GM12878 (cell line): ENCODE measurements at regions not wholly inside any gene's neighbourhood (a gene's known extent, or its start where the extent isn't known, plus 50 kb on each side); places are given as distances from the start of the nearest gene placed in this dataset.

ENCODE experiments used
- EP300 ChIP-seq, 2 experiments: fragments of 150-350 bp in 1 of 2; IDR thresholded peaks; 2 replicates each; pipeline ENCODE4 v1.6.1; 2011 to 2012; ENCODE audit warnings: low read depth in 2 of 2, low read length in 2 of 2, borderline replicate concordance in 1 of 2, improper control_type of control experiment in 1 of 2, inconsistent platforms in 1 of 2; ENCODE audit not compliant: control insufficient read depth in 1 of 2
- MTA3 ChIP-seq: IDR thresholded peaks from 2 replicates; pipeline ENCODE4 v1.6.1; 2012; ENCODE audit warnings: low read length, inconsistent platforms, borderline replicate concordance
- NBN ChIP-seq: fragments of 450-650 bp; IDR thresholded peaks from 2 replicates; pipeline ENCODE4 v1.6.1; 2016
- SMAD1 ChIP-seq: fragments of 450-650 bp; IDR thresholded peaks from 2 replicates; pipeline ENCODE4 v1.6.1; 2018; ENCODE audit warnings: mild to moderate bottlenecking, low read depth; ENCODE audit not compliant: partially characterized antibody
- TCF7 ChIP-seq: IDR thresholded peaks from 2 replicates; pipeline ENCODE4 v1.6.1; 2014; ENCODE audit warnings: antibody characterized with exemption, borderline replicate concordance
- ZBTB11 ChIP-seq: fragments of 450-650 bp; formaldehyde crosslinking; IDR thresholded peaks from 2 replicates; pipeline ENCODE4 v1.5.0; 2022; ENCODE audit warnings: mild to moderate bottlenecking, missing genetic modification characterization
- ZNF592 ChIP-seq: fragments of 450-650 bp; IDR thresholded peaks from 2 replicates; pipeline ENCODE4 v1.6.1; 2017; ENCODE audit warnings: mild to moderate bottlenecking, moderate library complexity

GRCh38 chr14:25945746-25946145 lies 652.1 kb downstream of the NOVA1 start (continued):
- TF ChIP-seq ZNF592, result no peak
- TF ChIP-seq SMAD1, result no peak
- no peak for TF ChIP-seq MTA3
- TF ChIP-seq ZBTB11, result no peak
- TF ChIP-seq NBN, result no peak
- no peak for TF ChIP-seq EP300 (IDR thresholded peaks at IDR 0.05; ENCODE audit: borderline replicate concordance in 1 of 2, control insufficient read depth in 1 of 2, low read depth in 2 of 2, low read length in 2 of 2)
- no peak for TF ChIP-seq TCF7
